ENCODE measurements at regions not wholly inside any gene's neighbourhood (a gene's known extent, or its start where the extent isn't known, plus 50 kb on each side); places are given as distances from the start of the nearest gene placed in this dataset.

GRCh38 chr12:92468358-92469020 is 234.3 kb upstream of the PLEKHG7 start:
- Histone ChIP-seq H3K56ac (ENCODE audit: low read length) (no peak overlapping the region), H3K18ac (ENCODE audit: low read length) (no peak overlapping the region), H2AK5ac (ENCODE audit: low read length) (no peak overlapping the region), H3K79me1 (ENCODE audit: low read length) (no peaks in the 10 kb centered on the region), H3K79me2 (ENCODE audit: control insufficient read depth, insufficient read depth, low read length) (no peaks in the 10 kb centered on the region), H3K4me1 (ENCODE audit: control insufficient read depth, low read depth, low read length) (peaks cover 3% of the 10 kb centered on the region), H3K36me3 (ENCODE audit: control insufficient read depth, insufficient read depth, low read length) (no peaks in the 10 kb centered on the region), H3K27ac (ENCODE audit: low read depth, low read length) (no peak overlapping the region), H3K4me2 (ENCODE audit: low read length) (no peak overlapping the region), H3K23ac (ENCODE audit: low read length) (no peak overlapping the region), H3K27me3 (ENCODE audit: insufficient read depth, low read length, poor library complexity) (no peaks in the 10 kb centered on the region), H2BK5ac (ENCODE audit: low read length) (no peak overlapping the region), H4K8ac (ENCODE audit: low read depth, low read length) (no peak overlapping the region), H3K4ac (ENCODE audit: low read depth, low read length) (no peak overlapping the region), H2BK15ac (replicated peaks; ENCODE audit: low read depth) (no peak overlapping the region), H3K9ac (ENCODE audit: low read length) (no peak overlapping the region), H3K4me3 (ENCODE audit: low read length) (no peak overlapping the region), H4K5ac (ENCODE audit: low read length) (no peak overlapping the region), H2BK120ac (ENCODE audit: low read depth, low read length) (no peak overlapping the region)
- no CpG with 5 or more reads among the region's 8 CpGs for whole genome bisulfite sequencing (ENCODE audit: extremely low coverage, insufficient coverage, low lambda C conversion rate)
- peak; percentile 16 for DNase-seq

- Histone ChIP-seq H2BK5ac (ENCODE audit: low read length) (no peak overlapping the region), H3K27ac (ENCODE audit: low read depth, low read length) (no peak overlapping the region)
- WGBS (ENCODE audit: extremely low coverage, insufficient coverage, low lambda C conversion rate): no CpG with 5 or more reads among the region's 1 CpG
These were observed 234.9 kb upstream of the PLEKHG7 start for GRCh38 chr12:92467886-92468285.

DNA sequence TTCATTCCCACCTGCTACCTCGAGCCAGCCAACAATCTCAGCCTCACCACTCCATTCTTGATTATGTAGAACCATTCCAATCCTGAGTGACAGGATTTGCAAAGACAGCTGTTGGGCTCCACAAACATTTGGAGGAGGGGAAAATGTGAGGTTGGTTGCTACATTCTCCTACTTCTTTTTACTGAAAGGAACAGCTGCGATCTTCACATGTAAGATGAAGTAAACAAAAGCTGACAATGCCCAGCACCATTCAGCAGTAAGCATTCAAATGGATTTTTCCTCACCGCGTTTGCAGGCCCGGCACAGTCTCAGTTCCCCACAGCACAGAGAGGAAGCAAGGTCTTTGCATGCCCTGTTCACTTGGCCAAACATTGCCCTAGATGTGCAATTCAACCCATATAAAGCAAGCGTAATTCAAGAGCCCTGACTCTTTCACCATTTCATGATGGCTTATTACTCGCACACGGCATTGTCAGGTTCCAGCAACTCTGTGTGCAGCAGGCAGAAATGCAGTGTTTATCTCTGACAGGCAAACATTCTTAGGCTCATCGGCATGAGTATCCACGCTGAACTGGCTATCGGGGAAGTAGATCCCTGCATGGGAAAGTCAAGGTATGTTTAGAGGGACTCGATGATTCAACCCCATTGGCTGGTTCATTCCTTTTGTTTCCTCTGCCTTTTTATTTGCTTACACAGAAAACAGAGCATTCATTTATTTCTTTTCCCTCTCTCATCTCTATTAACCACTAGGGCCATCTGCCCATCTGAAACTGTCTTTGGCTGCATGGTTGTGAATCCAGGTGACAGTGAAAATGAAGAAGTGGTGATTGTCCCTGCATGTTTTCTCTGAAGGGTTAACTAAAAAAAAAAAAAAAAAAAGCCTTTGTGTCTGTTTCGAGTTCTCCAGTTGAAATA is 236.1 kb upstream of the PLEKHG7 start:
- Histone ChIP-seq H3K4me2 (ENCODE audit: low read length) (no peak overlapping the region), H3K23ac (ENCODE audit: low read length) (no peak overlapping the region), H3K27ac (ENCODE audit: low read depth, low read length) (no peak overlapping the region), H2BK15ac (replicated peaks; ENCODE audit: low read depth) (no peak overlapping the region), H3K18ac (ENCODE audit: low read length) (no peak overlapping the region), H3K56ac (ENCODE audit: low read length) (no peak overlapping the region), H3K79me1 (ENCODE audit: low read length) (no peaks in the 10 kb centered on the region), H2AK5ac (ENCODE audit: low read length) (no peak overlapping the region), H4K5ac (ENCODE audit: low read length) (no peak overlapping the region), H3K4me1 (ENCODE audit: control insufficient read depth, low read depth, low read length) (peaks cover 3% of the 10 kb centered on the region), H3K36me3 (ENCODE audit: control insufficient read depth, insufficient read depth, low read length) (no peaks in the 10 kb centered on the region), H4K8ac (ENCODE audit: low read depth, low read length) (no peak overlapping the region), H3K79me2 (ENCODE audit: control insufficient read depth, insufficient read depth, low read length) (no peaks in the 10 kb centered on the region), H2BK120ac (ENCODE audit: low read depth, low read length) (no peak overlapping the region), H3K4ac (ENCODE audit: low read depth, low read length) (no peak overlapping the region), H3K27me3 (ENCODE audit: insufficient read depth, low read length, poor library complexity) (no peaks in the 10 kb centered on the region), H3K4me3 (ENCODE audit: low read length) (no peak overlapping the region), H3K9ac (ENCODE audit: low read length) (no peak overlapping the region), H2BK5ac (ENCODE audit: low read length) (no peak overlapping the region)
- WGBS (ENCODE audit: extremely low coverage, insufficient coverage, low lambda C conversion rate): no CpG with 5 or more reads among the region's 13 CpGs
- peak; percentile 5 for DNase-seq

More at GRCh38 chr12:92467886-92468285, 234.9 kb upstream of the PLEKHG7 start:
- Histone ChIP-seq H3K18ac (ENCODE audit: low read length) (no peak overlapping the region), H3K4me2 (ENCODE audit: low read length) (no peak overlapping the region), H2BK15ac (replicated peaks; ENCODE audit: low read depth) (no peak overlapping the region), H3K36me3 (ENCODE audit: control insufficient read depth, insufficient read depth, low read length) (no peaks in the 10 kb centered on the region), H3K4ac (ENCODE audit: low read depth, low read length) (no peak overlapping the region), H4K5ac (ENCODE audit: low read length) (no peak overlapping the region), H3K56ac (ENCODE audit: low read length) (no peak overlapping the region), H2AK5ac (ENCODE audit: low read length) (no peak overlapping the region), H3K79me2 (ENCODE audit: control insufficient read depth, insufficient read depth, low read length) (no peaks in the 10 kb centered on the region), H3K4me3 (ENCODE audit: low read length) (no peak overlapping the region), H3K9ac (ENCODE audit: low read length) (no peak overlapping the region), H3K79me1 (ENCODE audit: low read length) (no peaks in the 10 kb centered on the region), H3K27me3 (ENCODE audit: insufficient read depth, low read length, poor library complexity) (no peaks in the 10 kb centered on the region), H3K4me1 (ENCODE audit: control insufficient read depth, low read depth, low read length) (peaks cover 3% of the 10 kb centered on the region), H2BK120ac (ENCODE audit: low read depth, low read length) (no peak overlapping the region), H3K23ac (ENCODE audit: low read length) (no peak overlapping the region), H4K8ac (ENCODE audit: low read depth, low read length) (no peak overlapping the region)
- peak; percentile 5 for DNase-seq

DNA sequence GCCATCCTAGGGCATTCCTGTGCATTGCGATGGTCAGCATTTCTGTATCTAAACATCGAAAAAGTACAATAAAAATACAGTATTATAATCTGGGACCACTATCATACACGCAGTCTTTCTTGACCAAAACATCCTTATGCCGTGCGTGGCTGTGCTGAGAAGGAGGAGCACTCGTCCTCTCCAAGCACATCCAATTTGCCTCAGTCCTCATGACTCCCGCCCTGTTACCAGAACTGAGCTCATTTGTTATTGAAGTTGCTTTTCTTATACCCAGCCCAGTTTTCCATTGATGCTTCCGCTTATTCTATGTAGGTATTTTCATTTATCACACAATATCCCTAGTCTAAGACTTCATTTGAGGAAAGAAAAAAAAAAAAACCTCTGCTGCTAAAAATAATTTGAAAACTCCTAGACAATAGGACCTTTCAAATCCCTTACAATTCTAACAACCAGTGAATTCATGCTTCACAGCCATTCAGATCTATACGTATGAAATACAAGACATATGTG is 236.9 kb upstream of the PLEKHG7 start:
- Histone ChIP-seq H3K36me3 (ENCODE audit: control insufficient read depth, insufficient read depth, low read length) (no peaks in the 10 kb centered on the region), H2BK120ac (ENCODE audit: low read depth, low read length) (no peak overlapping the region), H4K5ac (ENCODE audit: low read length) (no peak overlapping the region), H2AK5ac (ENCODE audit: low read length) (no peak overlapping the region), H3K79me1 (ENCODE audit: low read length) (no peaks in the 10 kb centered on the region), H3K4me3 (ENCODE audit: low read length) (no peak overlapping the region), H3K56ac (ENCODE audit: low read length) (no peak overlapping the region), H3K79me2 (ENCODE audit: control insufficient read depth, insufficient read depth, low read length) (no peaks in the 10 kb centered on the region), H2BK5ac (ENCODE audit: low read length) (no peak overlapping the region), H3K4me2 (ENCODE audit: low read length) (no peak overlapping the region), H4K8ac (ENCODE audit: low read depth, low read length) (no peak overlapping the region), H3K18ac (ENCODE audit: low read length) (no peak overlapping the region), H2BK15ac (replicated peaks; ENCODE audit: low read depth) (no peak overlapping the region), H3K27ac (ENCODE audit: low read depth, low read length) (no peak overlapping the region), H3K9ac (ENCODE audit: low read length) (no peak overlapping the region), H3K4me1 (ENCODE audit: control insufficient read depth, low read depth, low read length) (peaks cover 3% of the 10 kb centered on the region), H3K4ac (ENCODE audit: low read depth, low read length) (no peak overlapping the region), H3K27me3 (ENCODE audit: insufficient read depth, low read length, poor library complexity) (no peaks in the 10 kb centered on the region), H3K23ac (ENCODE audit: low read length) (no peak overlapping the region)
- WGBS (ENCODE audit: extremely low coverage, insufficient coverage, low lambda C conversion rate): no CpG with 5 or more reads among the region's 9 CpGs
- DNase-seq: no peak

GRCh38 chr12:92464911-92465310 is 237.9 kb upstream of the PLEKHG7 start:
- H2BK5ac ChIP-seq (ENCODE audit: low read length): no peak overlapping the region
- no peak overlapping the region for H3K27ac ChIP-seq (ENCODE audit: low read depth, low read length)
- no peaks in the 10 kb centered on the region for H3K79me1 ChIP-seq (ENCODE audit: low read length)
- H3K79me2 ChIP-seq (ENCODE audit: control insufficient read depth, insufficient read depth, low read length): no peaks in the 10 kb centered on the region
- no peak overlapping the region for H3K4ac ChIP-seq (ENCODE audit: low read depth, low read length)
- no peak overlapping the region for H4K5ac ChIP-seq (ENCODE audit: low read length)
- no CpG with 5 or more reads among the region's 3 CpGs for WGBS (ENCODE audit: extremely low coverage, insufficient coverage, low lambda C conversion rate)
- H2AK5ac ChIP-seq (ENCODE audit: low read length): no peak overlapping the region
- H3K4me2 ChIP-seq (ENCODE audit: low read length): no peak overlapping the region
- no peak overlapping the region for H2BK15ac ChIP-seq (replicated peaks; ENCODE audit: low read depth)
- H3K56ac ChIP-seq (ENCODE audit: low read length): no peak overlapping the region
- H3K27me3 ChIP-seq (ENCODE audit: insufficient read depth, low read length, poor library complexity): no peaks in the 10 kb centered on the region
- H3K36me3 ChIP-seq (ENCODE audit: control insufficient read depth, insufficient read depth, low read length): no peaks in the 10 kb centered on the region
- no peak overlapping the region for H4K8ac ChIP-seq (ENCODE audit: low read depth, low read length)
- no peak overlapping the region for H3K9ac ChIP-seq (ENCODE audit: low read length)
- no peak overlapping the region for H3K18ac ChIP-seq (ENCODE audit: low read length)
- no peak overlapping the region for H2BK120ac ChIP-seq (ENCODE audit: low read depth, low read length)
- H3K23ac ChIP-seq (ENCODE audit: low read length): no peak overlapping the region
- H3K4me3 ChIP-seq (ENCODE audit: low read length): no peak overlapping the region
- DNase-seq: no peak
- H3K4me1 ChIP-seq (ENCODE audit: control insufficient read depth, low read depth, low read length): peaks cover 3% of the 10 kb centered on the region
